Breast epithelium (tissue), 3 donors: ENCODE measurements at regions not wholly inside any gene's neighbourhood (a gene's known extent, or its start where the extent isn't known, plus 50 kb on each side); places are given as distances from the start of the nearest gene placed in this dataset.

Experiments
- CTCF ChIP-seq, 3 donors: fragments of 450-650 bp; IDR thresholded peaks; one replicate each; pipeline ENCODE4 v1.5.1; 2016 to 2017; ENCODE audit warnings: antibody characterized with exemption in 3 of 3, mild to moderate bottlenecking in 3 of 3, moderate library complexity in 3 of 3
- POLR2A ChIP-seq: fragments of 450-650 bp; IDR thresholded peaks from one replicate; pipeline ENCODE4 v1.6.1; 2016; ENCODE audit warnings: antibody characterized with exemption, mild to moderate bottlenecking, moderate library complexity
- POLR2AphosphoS5 ChIP-seq, 3 donors: sonication (generic); formaldehyde crosslinking; IDR thresholded peaks; one replicate each; pipeline ENCODE4 v1.6.1; 2017; ENCODE audit warnings: antibody characterized with exemption in 3 of 3

GRCh38 chr10:42954766-42955492 lies 121.9 kb upstream of the RET start:
- TF ChIP-seq CTCF (IDR thresholded peaks at IDR 0.05) (no peak), POLR2AphosphoS5 (IDR thresholded peaks at IDR 0.05) (no peak), POLR2A (no peak)
